PC-9 (cell line): ENCODE measurements at regions not wholly inside any gene's neighbourhood (a gene's known extent, or its start where the extent isn't known, plus 50 kb on each side); places are given as distances from the start of the nearest gene placed in this dataset.

ENCODE experiments used
- EZH2 ChIP-seq: fragments of 200-600 bp; sonication (generic); IDR thresholded peaks from 2 replicates; pipeline ENCODE4 v1.8.0; 2017; ENCODE audit warnings: antibody characterized with exemption, low read depth
- TF ChIP-seq, protein P1 (sequence below): fragments of 200-600 bp; sonication (generic); conservative IDR thresholded peaks from 2 replicates; pipeline ENCODE4 v1.6.1; 2017; ENCODE audit warnings: mixed run types, antibody characterized with exemption, mild to moderate bottlenecking, moderate library complexity

DNA sequence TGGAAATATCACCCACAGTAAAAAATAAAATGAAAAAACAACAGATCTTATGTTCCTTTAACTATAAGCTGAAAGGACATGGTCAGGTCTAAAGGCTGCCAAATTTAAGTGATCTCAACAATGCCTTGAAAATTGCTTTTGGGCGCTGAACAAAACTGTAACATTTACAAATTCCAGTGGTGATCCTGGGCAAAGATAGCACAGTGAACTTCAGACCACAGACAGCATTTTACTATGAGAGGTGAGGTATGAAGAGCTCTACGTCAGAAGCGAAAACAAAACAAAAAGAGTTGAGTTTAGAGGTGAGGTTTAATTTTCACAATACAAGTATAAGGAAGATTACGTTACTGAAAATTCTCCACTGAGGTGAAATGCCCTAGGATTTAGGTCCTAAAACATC, 165.8 kb upstream of the STK32A start:
- TF ChIP-seq EZH2 = no peak
- TF ChIP-seq, protein P1, sequence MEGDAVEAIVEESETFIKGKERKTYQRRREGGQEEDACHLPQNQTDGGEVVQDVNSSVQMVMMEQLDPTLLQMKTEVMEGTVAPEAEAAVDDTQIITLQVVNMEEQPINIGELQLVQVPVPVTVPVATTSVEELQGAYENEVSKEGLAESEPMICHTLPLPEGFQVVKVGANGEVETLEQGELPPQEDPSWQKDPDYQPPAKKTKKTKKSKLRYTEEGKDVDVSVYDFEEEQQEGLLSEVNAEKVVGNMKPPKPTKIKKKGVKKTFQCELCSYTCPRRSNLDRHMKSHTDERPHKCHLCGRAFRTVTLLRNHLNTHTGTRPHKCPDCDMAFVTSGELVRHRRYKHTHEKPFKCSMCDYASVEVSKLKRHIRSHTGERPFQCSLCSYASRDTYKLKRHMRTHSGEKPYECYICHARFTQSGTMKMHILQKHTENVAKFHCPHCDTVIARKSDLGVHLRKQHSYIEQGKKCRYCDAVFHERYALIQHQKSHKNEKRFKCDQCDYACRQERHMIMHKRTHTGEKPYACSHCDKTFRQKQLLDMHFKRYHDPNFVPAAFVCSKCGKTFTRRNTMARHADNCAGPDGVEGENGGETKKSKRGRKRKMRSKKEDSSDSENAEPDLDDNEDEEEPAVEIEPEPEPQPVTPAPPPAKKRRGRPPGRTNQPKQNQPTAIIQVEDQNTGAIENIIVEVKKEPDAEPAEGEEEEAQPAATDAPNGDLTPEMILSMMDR = no peak
